Astrocyte of the cerebellum (primary cell): ENCODE measurements at regions not wholly inside any gene's neighbourhood (a gene's known extent, or its start where the extent isn't known, plus 50 kb on each side); places are given as distances from the start of the nearest gene placed in this dataset.
A peak's percentile ranks its signal among the peaks of the same experiment; 100 is the strongest.

ENCODE experiments used
- DNase-seq: peaks from one replicate; pipeline ENCODE4 v3.0.0-alpha.2; 2011; ENCODE audit warnings: low read depth
- H3K4me3 ChIP-seq: 2 replicates; pipeline ENCODE4 v1.5.1; 2011; ENCODE audit warnings: mild to moderate bottlenecking, low read depth, low read length, moderate library complexity
- CTCF ChIP-seq: IDR thresholded peaks from 2 replicates; pipeline ENCODE4 v1.5.1; 2012; ENCODE audit warnings: low read length, low read depth, moderate library complexity, mild to moderate bottlenecking; ENCODE audit errors: missing control alignments
- in situ Hi-C: cut with HindIII; loops from 2 replicates; pipeline ENCODE4 v1.10.0; 2017; ENCODE audit warnings: low sequenced_read_pairs

- peak; percentile 24 for DNase-seq
- in situ Hi-C loops: no loop called here
- no peak for TF ChIP-seq CTCF
- H3K4me3 ChIP-seq: no peak overlapping the region
These were observed 404.9 kb upstream of the ALCAM start for GRCh38 chr3:104961851-104962250.

- in situ Hi-C loops: no loop called here
- H3K4me3 ChIP-seq: no peak overlapping the region
- no peak for DNase-seq
- TF ChIP-seq CTCF: no peak
These were observed 392.4 kb upstream of the ALCAM start for GRCh38 chr3:104974316-104974715.

GRCh38 chr3:104977719-104978118 is 389.0 kb upstream of the ALCAM start:
- in situ Hi-C loops: no loop called here
- no peak for TF ChIP-seq CTCF
- DNase-seq: no peak
- H3K4me3 ChIP-seq: no peak overlapping the region

- in situ Hi-C loops: no loop called here
- TF ChIP-seq CTCF: no peak
- no peak for DNase-seq
- no peak overlapping the region for H3K4me3 ChIP-seq
These were observed 384.6 kb upstream of the ALCAM start for GRCh38 chr3:104982130-104982529.

- in situ Hi-C loops: no loop called here
- no peak for DNase-seq
- no peak for TF ChIP-seq CTCF
- no peak overlapping the region for H3K4me3 ChIP-seq
These were observed 378.9 kb upstream of the ALCAM start for GRCh38 chr3:104987859-104988258.

- TF ChIP-seq CTCF: no peak
- in situ Hi-C loops: no loop called here
- no peak for DNase-seq
- no peak overlapping the region for H3K4me3 ChIP-seq
These were observed 378.2 kb upstream of the ALCAM start for GRCh38 chr3:104988496-104988895.

GRCh38 chr3:104989878-104990277 is 376.8 kb upstream of the ALCAM start:
- in situ Hi-C loops: no loop called here
- no peak for TF ChIP-seq CTCF
- H3K4me3 ChIP-seq: no peak overlapping the region
- no peak for DNase-seq
